ENCODE measurements at regions not wholly inside any gene's neighbourhood (a gene's known extent, or its start where the extent isn't known, plus 50 kb on each side); places are given as distances from the start of the nearest gene placed in this dataset.
A peak's percentile ranks its signal among the peaks of the same experiment; 100 is the strongest.

- H3K27ac ChIP-seq, result no peak overlapping the region
- no peak for DNase-seq (ENCODE audit: low read depth, low spot score)
Measured at GRCh38 chr3:19725000-19725399, 209.0 kb downstream of the EFHB start.

- no peak overlapping the region for H3K27ac ChIP-seq
- no peak for DNase-seq (ENCODE audit: low read depth, low spot score)
Measured at GRCh38 chr3:19717736-19718135, 216.3 kb downstream of the EFHB start.

- no peak overlapping the region for H3K27ac ChIP-seq
- DNase-seq (ENCODE audit: low read depth, low spot score), result no peak
Measured at GRCh38 chr3:19711160-19711782, 222.7 kb downstream of the EFHB start.

- H3K27ac ChIP-seq, result no peak overlapping the region
- no peak for DNase-seq (ENCODE audit: low read depth, low spot score)
Measured at GRCh38 chr3:19702416-19703078, 231.5 kb downstream of the EFHB start.

- H3K27ac ChIP-seq, result no peak overlapping the region
- no peak for DNase-seq (ENCODE audit: low read depth, low spot score)
Measured at GRCh38 chr3:19688767-19689166, 245.2 kb downstream of the EFHB start.

GRCh38 chr3:19668163-19668562 is 265.9 kb downstream of the EFHB start:
- DNase-seq (ENCODE audit: low read depth, low spot score), result no peak
- H3K27ac ChIP-seq, result no peak overlapping the region

- DNase-seq (ENCODE audit: low read depth, low spot score), result no peak
- no peak overlapping the region for H3K27ac ChIP-seq
Measured at GRCh38 chr3:19662486-19662885, 271.5 kb downstream of the EFHB start.

GRCh38 chr3:19652336-19652735 is 281.7 kb downstream of the EFHB start:
- no peak overlapping the region for H3K27ac ChIP-seq
- no peak for DNase-seq (ENCODE audit: low read depth, low spot score)

- no peak overlapping the region for H3K27ac ChIP-seq
- peak; percentile 3 for DNase-seq (ENCODE audit: low read depth, low spot score)
Measured at GRCh38 chr3:19645093-19645492, 288.9 kb downstream of the EFHB start.

- DNase-seq (ENCODE audit: low read depth, low spot score), result no peak
- no peak overlapping the region for H3K27ac ChIP-seq
Measured at GRCh38 chr3:19644405-19644804, 289.6 kb downstream of the EFHB start.

- DNase-seq (ENCODE audit: low read depth, low spot score), result no peak
- no peak overlapping the region for H3K27ac ChIP-seq
Measured at GRCh38 chr3:19641408-19641807, 292.6 kb downstream of the EFHB start.

- DNase-seq (ENCODE audit: low read depth, low spot score), result no peak
- no peak overlapping the region for H3K27ac ChIP-seq
Measured at GRCh38 chr3:19632099-19633074, 301.6 kb downstream of the EFHB start.

GRCh38 chr3:19598870-19599269 is 335.1 kb downstream of the EFHB start:
- no peak for DNase-seq (ENCODE audit: low read depth, low spot score)
- no peak overlapping the region for H3K27ac ChIP-seq

GRCh38 chr3:19596408-19596807 is 337.6 kb downstream of the EFHB start:
- no peak overlapping the region for H3K27ac ChIP-seq
- DNase-seq (ENCODE audit: low read depth, low spot score), result no peak

- DNase-seq (ENCODE audit: low read depth, low spot score), result no peak
- no peak overlapping the region for H3K27ac ChIP-seq
Measured at GRCh38 chr3:19595884-19596283, 338.1 kb downstream of the EFHB start.
